ENCODE measurements at regions not wholly inside any gene's neighbourhood (a gene's known extent, or its start where the extent isn't known, plus 50 kb on each side); places are given as distances from the start of the nearest gene placed in this dataset.

DNA sequence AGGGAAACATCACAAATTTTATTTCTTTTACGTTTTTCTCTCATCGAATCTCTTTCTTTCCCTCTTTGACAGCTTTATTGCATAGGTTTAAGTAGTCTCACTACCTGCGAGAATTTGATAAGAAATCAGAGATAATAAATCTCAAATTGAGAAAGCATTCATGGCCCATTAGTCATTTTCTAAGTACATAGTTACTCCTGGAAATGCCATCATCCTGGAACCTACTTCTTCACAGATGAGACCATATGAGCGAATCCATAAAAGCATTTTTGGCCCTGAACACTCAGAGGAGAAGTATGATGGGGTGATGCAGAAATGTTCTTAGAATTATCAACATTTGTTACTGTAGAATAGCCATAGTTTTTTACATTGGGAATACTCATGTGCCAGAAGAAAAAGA is 138.0 kb upstream of the ARHGAP28 start:
- Histone ChIP-seq H3K9me1 (ENCODE audit: control insufficient read depth, extremely low read depth, insufficient read depth, low read length) (no peaks in the 10 kb centered on the region), H3K4me3 (ENCODE audit: control insufficient read depth in 2 of 3, extremely low read depth in 1 of 3, insufficient read depth in 2 of 3, low read depth in 1 of 3, low read length in 3 of 3) (no peak overlapping the region), H3K4me2 (ENCODE audit: control insufficient read depth, extremely low read depth, insufficient read depth, low read depth, low read length) (no peak overlapping the region), H2AFZ (ENCODE audit: control insufficient read depth, low read length) (no peak overlapping the region), H3K9me3 (ENCODE audit: control insufficient read depth, low read depth, low read length) (no peaks in the 10 kb centered on the region), H3K36me3 (ENCODE audit: control insufficient read depth in 2 of 2, extremely low read depth in 1 of 2, insufficient read depth in 2 of 2, low read length in 2 of 2) (no peaks in the 10 kb centered on the region), H3K9ac (ENCODE audit: control insufficient read depth, extremely low read depth, insufficient read depth, low read length) (no peak overlapping the region), H4K20me1 (ENCODE audit: control insufficient read depth, extremely low read depth, insufficient read depth, low read length) (no peaks in the 10 kb centered on the region), H3K79me2 (ENCODE audit: control insufficient read depth, insufficient read depth, low read length) (no peaks in the 10 kb centered on the region), H3K4me1 (ENCODE audit: control insufficient read depth, extremely low read depth, insufficient read depth, low read length) (no peaks in the 10 kb centered on the region), H3K27me3 (ENCODE audit: control insufficient read depth, extremely low read depth, insufficient read depth, low read length) (no peaks in the 10 kb centered on the region), H3K27ac (ENCODE audit: control insufficient read depth, insufficient read depth, low read length) (no peak overlapping the region)
- dilution Hi-C loops (cut with MboI; ENCODE audit: extremely low pct_ligation_motif_present, low sequenced_read_pairs) = no loop called here
- DNase-seq (ENCODE audit: low read depth, low spot score) (no peak), FAIRE-seq (no peak)
- no peak for TF ChIP-seq CTCF (optimal IDR thresholded peaks at IDR 0.05 in 1 of 3, IDR thresholded peaks at IDR 0.05 in 1 of 3, conservative IDR thresholded peaks at IDR 0.05 in 1 of 3; ENCODE audit: extremely low read depth in 1 of 3, insufficient read depth in 2 of 3, low read length in 3 of 3)
- no peak for TF ChIP-seq EZH2 (IDR thresholded peaks at IDR 0.05; ENCODE audit: low read length)

GRCh38 chr18:6592522-6592921 is 137.0 kb upstream of the ARHGAP28 start:
- Histone ChIP-seq H4K20me1 (ENCODE audit: control insufficient read depth, extremely low read depth, insufficient read depth, low read length) (no peaks in the 10 kb centered on the region), H2AFZ (ENCODE audit: control insufficient read depth, low read length) (no peak overlapping the region), H3K27ac (ENCODE audit: control insufficient read depth, insufficient read depth, low read length) (no peak overlapping the region), H3K9me1 (ENCODE audit: control insufficient read depth, extremely low read depth, insufficient read depth, low read length) (no peaks in the 10 kb centered on the region), H3K4me3 (ENCODE audit: control insufficient read depth in 2 of 3, extremely low read depth in 1 of 3, insufficient read depth in 2 of 3, low read depth in 1 of 3, low read length in 3 of 3) (no peak overlapping the region), H3K79me2 (ENCODE audit: control insufficient read depth, insufficient read depth, low read length) (no peaks in the 10 kb centered on the region), H3K4me1 (ENCODE audit: control insufficient read depth, extremely low read depth, insufficient read depth, low read length) (no peaks in the 10 kb centered on the region), H3K36me3 (ENCODE audit: control insufficient read depth in 2 of 2, extremely low read depth in 1 of 2, insufficient read depth in 2 of 2, low read length in 2 of 2) (no peaks in the 10 kb centered on the region), H3K4me2 (ENCODE audit: control insufficient read depth, extremely low read depth, insufficient read depth, low read depth, low read length) (no peak overlapping the region), H3K9me3 (ENCODE audit: control insufficient read depth, low read depth, low read length) (no peaks in the 10 kb centered on the region), H3K27me3 (ENCODE audit: control insufficient read depth, extremely low read depth, insufficient read depth, low read length) (no peaks in the 10 kb centered on the region), H3K9ac (ENCODE audit: control insufficient read depth, extremely low read depth, insufficient read depth, low read length) (no peak overlapping the region)
- FAIRE-seq (no peak), DNase-seq (ENCODE audit: low read depth, low spot score) (no peak)
- TF ChIP-seq EZH2 (IDR thresholded peaks at IDR 0.05; ENCODE audit: low read length) = no peak
- no peak for TF ChIP-seq CTCF (optimal IDR thresholded peaks at IDR 0.05 in 1 of 3, IDR thresholded peaks at IDR 0.05 in 1 of 3, conservative IDR thresholded peaks at IDR 0.05 in 1 of 3; ENCODE audit: extremely low read depth in 1 of 3, insufficient read depth in 2 of 3, low read length in 3 of 3)
- dilution Hi-C loops (cut with MboI; ENCODE audit: extremely low pct_ligation_motif_present, low sequenced_read_pairs) = no loop called here
